ACHN (cell line): ENCODE measurements at regions not wholly inside any gene's neighbourhood (a gene's known extent, or its start where the extent isn't known, plus 50 kb on each side); places are given as distances from the start of the nearest gene placed in this dataset.

ENCODE experiments used
- DNase-seq: peaks from one replicate; pipeline ENCODE4 v3.0.0-alpha.2; 2015
- in situ Hi-C: cut with HindIII; loops from 2 replicates; pipeline ENCODE4 v1.10.0; 2017; ENCODE audit warnings: low sequenced_read_pairs, low pct_ligation_motif_present, low pct_unique_long_range_greater_than_20kb

DNA sequence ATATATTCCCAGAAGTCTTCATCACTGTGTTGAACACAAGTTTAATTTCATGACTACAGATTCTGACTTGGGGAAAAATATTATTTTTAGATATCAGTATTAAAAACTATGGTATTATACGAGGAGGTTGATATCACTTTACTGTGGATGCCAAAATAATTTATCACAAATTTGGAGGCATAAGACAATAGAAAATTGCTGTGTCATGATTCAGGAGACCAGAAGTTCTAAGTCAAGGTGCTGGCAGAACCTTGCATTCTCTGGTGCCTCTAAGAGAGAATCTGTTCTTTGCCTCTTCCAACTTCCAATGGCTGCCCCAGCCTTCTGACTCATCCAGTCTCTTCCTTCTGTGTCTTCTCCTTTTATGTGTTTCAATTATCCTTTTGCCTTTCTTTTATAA is 325.0 kb upstream of the CNTN4 start:
- no peak for DNase-seq
- in situ Hi-C loops: no loop called here

DNA sequence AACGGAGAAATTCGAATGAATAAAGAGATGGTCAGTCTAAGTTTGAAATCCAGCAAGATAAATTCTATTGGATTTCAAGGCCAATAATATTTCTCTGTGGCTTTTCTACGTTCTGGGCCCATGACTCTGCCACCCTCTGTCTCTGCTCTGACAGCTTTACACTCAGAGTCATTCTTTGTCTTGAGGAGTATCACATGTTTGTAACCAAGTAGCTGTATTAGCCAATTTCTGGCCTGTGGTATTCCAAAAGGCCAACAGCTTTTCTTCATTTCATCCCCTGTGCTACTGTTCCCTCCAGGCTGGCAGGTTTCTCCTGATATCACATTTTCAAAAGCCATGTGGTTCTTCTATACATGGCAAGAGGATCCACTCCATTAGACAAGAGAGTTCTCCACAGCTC is 324.1 kb upstream of the CNTN4 start:
- in situ Hi-C loops: no loop called here
- no peak for DNase-seq

DNA sequence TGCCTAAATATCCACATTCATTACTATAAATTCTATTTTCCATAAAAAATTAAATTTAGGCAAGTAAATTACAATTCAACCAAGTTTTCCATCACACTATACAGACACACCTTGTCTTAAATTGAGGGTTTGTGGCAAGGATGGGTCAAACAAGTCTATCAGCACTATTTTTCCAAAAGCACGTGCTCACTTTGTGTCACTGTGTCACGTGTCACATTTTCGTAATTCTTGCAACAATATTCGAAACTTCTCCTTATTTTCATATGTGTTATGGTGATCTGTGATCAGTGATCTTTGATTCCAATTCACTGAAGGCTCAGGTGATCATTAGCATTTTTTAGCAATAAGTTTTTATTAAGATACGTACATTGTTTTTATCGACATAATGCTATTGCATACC is 323.3 kb upstream of the CNTN4 start:
- in situ Hi-C loops: no loop called here
- no peak for DNase-seq

DNA sequence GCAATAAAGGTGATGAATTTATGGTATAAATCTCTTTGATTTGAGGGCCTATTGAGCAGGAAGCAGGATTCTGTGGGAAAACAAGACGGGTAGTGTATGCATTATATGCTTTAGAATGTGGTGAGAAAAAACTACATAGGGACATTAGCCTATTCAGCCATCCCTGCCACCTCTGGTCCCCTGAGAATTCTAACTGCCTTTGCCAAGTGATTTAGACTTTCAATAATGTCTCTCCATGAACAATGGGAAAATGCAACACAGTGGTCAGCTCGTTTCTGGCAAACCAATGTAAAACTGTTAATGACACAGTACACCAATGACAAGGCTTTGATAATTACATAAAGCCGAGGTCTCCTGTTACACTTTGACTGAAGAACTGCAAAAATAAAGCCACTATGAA is 314.7 kb upstream of the CNTN4 start:
- no peak for DNase-seq
- in situ Hi-C loops: no loop called here

DNA sequence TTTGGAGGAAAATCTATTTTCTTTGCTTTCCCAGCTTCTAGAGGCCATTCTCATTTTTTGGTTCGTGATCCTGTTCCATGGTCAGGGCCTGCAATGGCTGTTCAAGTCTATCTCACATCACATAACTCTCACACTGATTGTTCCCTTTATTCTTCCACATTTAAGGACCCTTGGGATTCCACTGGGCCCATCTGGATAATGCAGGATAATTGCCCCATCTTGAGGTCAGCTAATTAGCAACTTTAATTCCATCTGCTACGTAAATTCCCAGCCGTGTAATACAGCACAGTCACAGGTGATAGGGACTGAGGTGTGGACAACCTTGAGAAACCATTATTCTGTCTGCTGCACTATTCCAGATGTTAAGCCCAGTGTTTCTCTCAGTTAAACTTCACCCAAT is 311.6 kb upstream of the CNTN4 start:
- DNase-seq: no peak
- in situ Hi-C loops: no loop called here

DNA sequence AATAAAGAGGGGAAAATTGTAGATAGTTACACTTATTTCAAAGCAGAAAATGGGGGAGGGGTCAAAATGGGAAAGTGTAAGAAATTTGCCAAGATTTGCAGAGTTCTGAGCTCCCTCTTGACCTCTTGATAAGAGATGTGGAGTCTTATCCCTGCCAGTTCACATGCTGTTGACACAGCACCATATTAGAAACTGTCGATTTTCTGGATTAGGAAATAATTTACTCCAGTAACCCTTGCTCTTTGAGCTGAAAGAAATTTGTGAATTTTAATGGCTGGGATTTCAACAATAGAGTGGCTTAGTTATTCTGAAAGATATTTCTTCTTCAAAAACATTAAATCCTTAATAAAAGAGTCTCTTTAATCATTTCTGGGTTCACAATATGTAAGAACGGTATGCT is 306.2 kb upstream of the CNTN4 start:
- no peak for DNase-seq
- in situ Hi-C loops: no loop called here

DNA sequence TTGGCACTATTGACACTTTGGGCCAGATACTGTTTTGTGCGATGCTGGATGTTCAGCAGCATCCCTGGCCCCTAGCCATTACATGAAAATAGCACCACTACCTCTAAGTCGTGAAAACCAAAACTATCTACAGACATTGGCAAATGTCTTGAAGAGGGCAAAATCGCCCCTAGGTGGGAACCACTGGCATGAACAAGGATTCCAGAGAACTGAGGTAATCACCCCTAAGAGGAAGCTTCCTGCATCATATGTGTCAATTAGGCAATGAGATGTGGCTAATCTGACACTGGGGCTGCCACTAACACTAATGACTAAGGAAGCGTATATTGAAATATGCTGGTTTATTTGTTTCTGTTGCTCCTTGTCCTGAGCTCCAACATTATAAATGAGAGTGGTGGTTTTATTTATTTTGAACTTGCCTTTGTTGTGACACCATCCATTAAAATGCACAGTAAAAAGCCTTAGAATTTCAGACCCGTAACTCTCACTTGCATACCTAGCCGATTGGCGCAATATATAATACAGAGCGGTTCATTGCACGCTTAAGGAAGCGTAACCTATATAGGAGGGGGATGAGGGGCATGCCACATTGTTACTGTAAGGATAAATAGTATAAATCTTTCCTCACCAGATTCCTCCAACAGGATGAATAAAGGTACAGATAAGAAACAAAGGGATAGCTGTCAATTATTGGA is 299.8 kb upstream of the CNTN4 start:
- no peak for DNase-seq
- in situ Hi-C loops: no loop called here

DNA sequence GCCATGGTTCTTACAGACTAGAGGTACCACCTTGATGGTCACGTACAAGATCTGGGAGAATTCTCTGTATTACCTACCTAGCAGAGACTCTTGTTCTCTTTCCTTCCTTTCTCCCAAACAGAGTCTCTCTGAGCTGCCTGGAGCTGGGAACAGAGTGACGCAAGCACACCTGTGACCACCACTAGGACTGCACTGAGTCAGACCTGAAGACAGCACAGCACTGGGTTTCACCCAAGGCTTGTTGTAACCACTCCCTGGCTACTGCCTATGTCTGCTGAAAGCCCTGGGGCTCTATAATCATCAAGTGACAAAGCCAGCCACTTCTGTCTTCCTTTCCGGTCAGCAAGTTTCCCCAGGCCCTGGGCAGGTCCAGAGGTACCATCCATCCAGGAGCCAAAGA is 293.3 kb upstream of the CNTN4 start:
- in situ Hi-C loops: no loop called here
- no peak for DNase-seq

DNA sequence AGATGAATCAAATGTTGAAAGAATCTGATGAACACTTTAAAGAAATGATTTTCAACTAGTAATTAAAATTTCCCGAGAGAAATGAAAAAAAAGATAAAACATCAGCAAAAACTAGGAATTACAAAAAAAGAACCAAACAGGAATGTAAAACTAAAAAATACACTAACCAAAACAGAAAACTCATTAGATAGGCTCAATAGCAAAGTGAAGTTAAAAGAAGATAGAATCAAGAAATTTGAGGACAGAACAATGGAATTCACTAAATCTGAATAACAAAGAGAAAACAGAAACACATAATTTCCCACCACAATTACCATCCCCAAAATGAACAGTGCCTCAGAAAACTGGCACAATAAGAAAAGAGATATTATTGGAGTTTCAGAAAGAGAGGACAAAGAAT is 290.1 kb upstream of the CNTN4 start:
- in situ Hi-C loops: no loop called here
- DNase-seq: no peak

DNA sequence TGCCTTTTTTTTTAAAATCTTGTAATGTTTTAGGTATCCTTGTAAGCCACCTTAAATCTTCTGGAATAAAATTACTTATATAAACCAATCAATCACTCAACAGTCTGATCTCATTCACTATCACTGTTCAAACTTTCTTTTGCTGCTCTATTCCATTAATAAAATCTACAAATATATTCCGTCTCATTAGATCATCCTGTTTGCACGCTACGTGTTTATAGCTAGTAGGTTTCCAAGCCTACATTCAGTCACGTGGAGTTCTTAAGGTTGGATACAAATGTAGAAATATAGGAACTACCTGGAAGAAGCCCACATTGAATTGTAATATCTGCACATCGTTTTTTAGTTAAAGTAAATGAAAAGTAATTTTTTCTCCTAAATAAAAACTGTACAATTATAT is 274.8 kb upstream of the CNTN4 start:
- in situ Hi-C loops: no loop called here
- no peak for DNase-seq

DNA sequence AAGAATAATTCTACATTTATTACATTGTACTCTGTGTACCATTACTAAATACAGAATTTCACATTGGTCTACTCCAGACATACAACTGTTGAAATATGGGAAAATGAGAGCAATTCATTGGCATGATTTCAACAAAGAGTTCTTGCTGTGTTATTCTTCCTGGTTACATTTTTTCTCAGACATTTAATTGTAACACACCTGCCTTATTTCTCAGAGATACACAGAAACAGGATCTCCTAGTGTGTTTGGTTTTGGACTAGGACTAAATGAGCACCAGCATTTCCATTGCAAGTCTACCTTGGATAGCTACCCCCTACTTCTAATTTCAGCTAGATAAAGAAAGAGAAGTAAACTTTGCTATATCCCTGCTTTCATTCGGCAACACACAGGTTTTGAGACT is 274.3 kb upstream of the CNTN4 start:
- in situ Hi-C loops: no loop called here
- DNase-seq: no peak

DNA sequence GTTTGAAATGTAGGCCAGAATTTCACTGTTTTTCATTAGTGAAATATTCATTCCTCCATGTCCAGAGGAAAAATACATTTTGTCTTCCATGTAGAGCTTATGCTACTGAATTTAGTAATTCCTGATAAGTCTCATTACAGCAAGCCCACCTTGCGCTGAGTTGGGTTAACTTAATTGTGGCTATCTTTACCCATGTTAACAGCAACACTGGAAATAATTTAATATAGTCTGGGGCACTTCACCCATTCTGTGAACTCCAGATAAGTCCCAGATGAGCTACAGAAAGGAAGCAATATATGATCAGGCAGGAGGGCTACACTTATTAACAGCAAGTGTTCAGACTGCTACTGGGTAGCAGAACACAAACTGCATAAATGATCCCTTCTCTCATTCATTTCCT is 270.1 kb upstream of the CNTN4 start:
- in situ Hi-C loops: no loop called here
- no peak for DNase-seq

DNA sequence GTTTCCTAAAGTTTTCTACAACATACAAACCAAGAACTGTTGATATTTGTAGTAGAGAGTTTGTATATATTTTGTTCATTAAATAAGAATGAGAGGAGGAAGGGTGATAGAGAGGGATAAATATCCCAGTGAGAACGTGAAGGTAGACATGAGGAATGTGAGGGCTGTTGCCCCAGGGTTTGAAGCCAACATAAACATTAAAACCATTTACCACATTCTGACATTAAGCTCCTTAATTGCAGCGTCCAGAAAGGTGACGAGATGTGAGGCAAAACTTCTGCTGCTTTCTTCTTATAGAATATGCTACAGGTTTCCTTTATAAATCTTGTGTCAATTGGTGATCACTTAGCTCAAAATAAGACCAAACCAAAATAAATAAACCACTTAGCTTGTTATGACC is 267.8 kb upstream of the CNTN4 start:
- no peak for DNase-seq
- in situ Hi-C loops: no loop called here

DNA sequence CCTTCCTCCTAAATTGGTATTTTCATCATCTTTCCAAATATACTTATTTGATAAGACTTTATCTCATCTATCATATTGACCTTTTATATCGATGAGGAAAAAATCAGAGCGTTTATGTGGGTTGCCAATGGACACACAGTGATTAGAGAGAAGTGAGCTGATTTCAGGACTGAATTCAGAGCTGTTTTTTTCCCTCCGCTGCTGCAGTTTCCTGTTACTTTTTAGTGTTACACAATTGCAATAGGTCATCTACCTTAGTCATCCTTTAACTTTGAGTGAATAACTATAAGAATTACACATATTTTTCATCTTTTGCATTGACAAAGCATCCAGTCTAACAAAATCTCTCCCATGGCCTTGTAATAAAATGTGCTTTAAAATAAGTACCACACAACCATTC is 266.3 kb upstream of the CNTN4 start:
- in situ Hi-C loops: no loop called here
- DNase-seq: no peak

DNA sequence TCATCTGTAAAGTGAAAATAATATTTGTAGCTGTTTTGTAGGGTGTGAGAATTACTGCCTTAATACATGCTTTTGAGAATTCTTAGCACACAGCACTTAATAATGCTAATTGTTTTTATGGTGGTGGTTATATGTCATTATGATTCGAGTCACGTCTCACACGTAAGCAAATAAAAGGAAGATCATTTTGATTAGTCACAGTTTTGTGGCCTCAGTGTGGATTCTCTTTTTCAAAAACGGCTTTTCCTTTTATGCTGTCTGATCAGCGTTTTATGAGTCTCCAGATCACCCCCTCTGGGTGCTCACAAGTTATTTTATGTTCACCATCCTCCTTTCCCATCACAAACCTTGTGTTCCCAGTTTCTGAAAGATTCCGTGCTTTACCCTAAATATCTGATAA is 255.6 kb upstream of the CNTN4 start:
- no peak for DNase-seq
- in situ Hi-C loops: no loop called here

DNA sequence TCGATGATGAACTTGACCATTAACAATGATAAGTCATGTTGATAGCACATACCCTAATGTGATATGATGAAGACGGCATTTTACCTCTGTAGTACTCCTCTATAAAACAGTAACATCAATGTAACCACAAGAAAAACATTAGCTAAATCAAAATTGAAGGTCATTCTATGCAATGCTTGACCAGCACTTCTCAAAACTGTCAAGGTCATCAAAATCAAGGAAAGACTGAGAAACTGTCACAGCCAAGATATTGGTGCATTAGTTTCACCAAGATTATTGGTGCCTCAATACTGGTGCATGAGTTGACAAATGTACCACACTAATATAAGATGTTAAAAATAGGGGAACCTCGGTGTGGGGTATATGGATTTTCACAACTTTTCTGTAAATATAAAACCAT is 251.1 kb upstream of the CNTN4 start:
- in situ Hi-C loops: no loop called here

DNA sequence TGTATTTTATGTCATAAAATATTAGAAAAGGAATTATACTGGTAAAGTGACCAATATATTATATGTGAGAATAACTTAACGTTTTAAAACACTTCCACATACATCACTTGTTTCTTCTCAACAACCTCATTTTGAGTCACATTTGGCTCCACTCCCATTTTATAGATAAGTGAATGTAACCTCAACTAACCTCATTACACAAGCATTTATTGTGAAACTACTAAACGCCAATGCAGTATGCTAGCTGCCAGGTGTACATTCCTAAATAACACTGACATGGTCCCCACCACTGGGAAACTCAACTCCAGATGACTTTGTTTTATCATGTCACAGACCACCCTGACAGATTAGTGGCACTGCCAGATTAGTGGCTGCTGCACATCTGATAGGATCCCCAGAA is 249.7 kb upstream of the CNTN4 start:
- in situ Hi-C loops: no loop called here

More for the DNA sequence above, 251.1 kb upstream of the CNTN4 start:
- DNase-seq: no peak

DNA sequence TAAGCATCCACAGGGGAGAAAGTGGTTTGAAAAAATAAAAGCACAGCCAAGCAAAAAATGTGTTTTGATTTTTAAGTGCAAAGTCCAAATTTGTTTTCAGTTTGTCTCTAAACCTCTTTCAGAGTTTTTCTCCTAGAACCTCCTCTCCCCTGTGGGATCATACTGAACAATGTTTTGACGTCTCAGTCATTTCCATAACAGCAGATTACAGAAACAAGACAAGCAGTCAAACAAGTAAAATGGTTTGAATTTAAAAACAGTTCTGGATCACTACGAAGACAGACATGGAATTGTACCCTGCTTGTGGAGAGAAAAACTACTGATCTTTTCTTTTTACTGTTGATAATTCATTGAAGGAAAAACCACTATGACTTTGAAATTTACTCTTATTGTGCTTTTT is 245.7 kb upstream of the CNTN4 start:
- DNase-seq: no peak
- in situ Hi-C loops: no loop called here

More for the DNA sequence above, 249.7 kb upstream of the CNTN4 start:
- DNase-seq: no peak

DNA sequence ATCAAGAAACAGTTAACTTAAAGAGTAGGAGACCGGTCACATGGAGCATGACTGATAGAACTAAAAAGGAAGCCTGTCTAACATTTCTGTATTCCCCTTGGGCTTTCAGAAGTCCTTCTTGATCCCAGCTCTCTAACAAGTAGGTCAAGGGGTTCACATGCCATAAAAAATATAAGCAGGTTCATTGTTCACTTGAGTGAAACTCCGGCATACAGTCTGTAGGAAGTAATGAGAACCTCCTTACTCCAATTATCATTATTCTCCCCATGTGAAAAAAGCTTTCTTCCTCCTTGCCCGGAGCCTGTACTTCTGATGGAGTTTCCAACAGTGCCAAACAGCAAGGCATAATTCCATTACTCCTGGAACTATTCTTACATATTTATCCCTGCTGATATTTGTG is 242.8 kb upstream of the CNTN4 start:
- in situ Hi-C loops: no loop called here
- no peak for DNase-seq

DNA sequence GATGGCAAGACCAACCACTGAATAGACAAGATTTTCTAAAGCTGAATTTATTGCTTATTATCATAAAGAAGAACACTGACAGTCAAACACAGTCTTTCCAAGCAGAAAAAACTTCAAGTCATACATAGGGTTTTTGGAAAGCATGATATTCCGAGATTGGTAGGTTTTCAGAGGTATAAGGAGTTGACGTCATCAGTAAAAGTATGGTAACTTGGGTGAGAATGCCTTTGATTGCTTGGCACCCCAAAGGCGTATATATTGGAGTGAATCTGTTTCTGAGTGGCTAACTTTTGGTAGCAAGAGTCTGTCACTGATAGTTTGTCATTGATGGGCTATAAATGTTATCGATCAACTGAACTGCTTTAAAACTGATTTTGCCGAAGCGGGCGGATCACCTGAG is 227.9 kb upstream of the CNTN4 start:
- in situ Hi-C loops: no loop called here

DNA sequence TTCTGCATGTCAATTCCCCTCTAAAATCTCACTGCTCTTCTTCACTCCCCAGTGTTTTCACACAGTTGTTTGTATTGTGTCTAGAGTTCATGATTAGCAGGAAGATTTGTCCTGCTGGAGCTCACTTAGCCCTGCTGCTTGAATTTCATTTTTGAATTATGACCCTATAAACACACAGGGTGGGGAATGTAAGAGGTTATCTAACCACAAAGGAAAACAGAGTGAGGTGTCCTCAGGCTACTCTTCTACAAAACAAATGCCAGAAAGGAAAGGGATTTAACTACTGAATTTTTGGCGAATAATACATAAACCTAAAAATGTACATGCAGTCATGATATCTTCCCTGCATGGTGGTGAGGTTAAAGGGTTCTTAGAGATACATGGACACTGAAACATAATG is 215.1 kb upstream of the CNTN4 start:
- no peak for DNase-seq
- in situ Hi-C loops: no loop called here

More for the DNA sequence above, 227.9 kb upstream of the CNTN4 start:
- no peak for DNase-seq
